ENCODE measurements at regions not wholly inside any gene's neighbourhood (a gene's known extent, or its start where the extent isn't known, plus 50 kb on each side); places are given as distances from the start of the nearest gene placed in this dataset.
A peak's percentile ranks its signal among the peaks of the same experiment; 100 is the strongest.
"Not testable (repeated sequence)": the region's sequence is repeated elsewhere in the genome, so short reads cannot be mapped to it uniquely, and the experiment has no call there.

GRCh38 chr10:38355911-38356526 lies 261.9 kb downstream of the ZNF37A start:
- peak; percentile 100 for ATAC-seq
- Histone ChIP-seq H3K27ac (peak overlapping the region; percentile 72 to 98 (median 88)), H3K4me3 (peak overlapping the region; percentile 54 to 64), H3K36me3 (peaks cover 0 to 18% of the 10 kb centered on the region in 2 donors)
- WGBS, 2 donors (ENCODE audit: low coverage in 1 of 2) = 14 to 15% methylated on average over 1 to 4 of the region's 41 CpGs
- not testable (repeated sequence) for H3K27me3 ChIP-seq, H3K9me3 ChIP-seq, H3K4me1 ChIP-seq
- TF ChIP-seq POLR2A (IDR thresholded peaks at IDR 0.05) = peak in 1 of 2 donors; percentile 53

GRCh38 chr10:38356527-38356926 lies 262.4 kb downstream of the ZNF37A start:
- peaks cover 0 to 22% of the 10 kb centered on the region in 2 donors for H3K36me3 ChIP-seq
- H3K9me3 ChIP-seq, H3K27me3 ChIP-seq, H3K4me1 ChIP-seq: not testable (repeated sequence)
- peak overlapping the region in 2 of 4 donors; percentile 85 to 90 for H3K27ac ChIP-seq
- ATAC-seq = peak; percentile 37
- 0 to 55% methylated on average over 2 to 4 of the region's 16 CpGs for WGBS, 2 donors (ENCODE audit: low coverage in 1 of 2)
- H3K4me3 ChIP-seq = peak overlapping the region; percentile 54 to 64

- not testable (repeated sequence) for H3K9me3 ChIP-seq, H3K27ac ChIP-seq, H3K27me3 ChIP-seq, ATAC-seq, H3K4me3 ChIP-seq, H3K4me1 ChIP-seq
- peaks cover 0 to 61% of the 10 kb centered on the region in 2 donors for H3K36me3 ChIP-seq
These were observed 268.4 kb downstream of the ZNF37A start for GRCh38 chr10:38362514-38362913.

DNA sequence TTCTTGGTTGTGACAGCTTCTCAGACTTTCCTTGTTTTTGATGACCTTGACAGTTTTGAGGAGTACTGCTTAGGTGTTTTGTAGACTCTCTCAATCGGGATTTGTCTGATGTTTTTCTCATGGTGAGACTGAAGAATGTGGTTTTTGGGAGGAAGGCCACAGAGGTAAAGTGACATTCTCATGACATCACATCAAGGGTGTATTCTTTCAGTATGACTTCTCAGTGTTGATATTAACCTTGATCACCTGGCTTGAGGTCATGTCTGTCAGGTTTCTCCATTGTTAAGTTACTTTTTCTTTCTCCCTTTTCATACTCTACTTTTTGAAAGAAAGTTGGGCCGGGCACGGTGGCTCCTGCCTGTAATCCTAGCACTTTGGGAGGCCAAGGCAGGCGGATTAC lies 269.9 kb downstream of the ZNF37A start:
- peaks cover 0 to 59% of the 10 kb centered on the region in 2 donors for H3K36me3 ChIP-seq
- WGBS, 2 donors (ENCODE audit: low coverage in 1 of 2) = no CpG with 5 or more reads among the region's 4 CpGs
- H3K4me1 ChIP-seq, H3K27me3 ChIP-seq, ATAC-seq, H3K9me3 ChIP-seq, H3K4me3 ChIP-seq, H3K27ac ChIP-seq: not testable (repeated sequence)

DNA sequence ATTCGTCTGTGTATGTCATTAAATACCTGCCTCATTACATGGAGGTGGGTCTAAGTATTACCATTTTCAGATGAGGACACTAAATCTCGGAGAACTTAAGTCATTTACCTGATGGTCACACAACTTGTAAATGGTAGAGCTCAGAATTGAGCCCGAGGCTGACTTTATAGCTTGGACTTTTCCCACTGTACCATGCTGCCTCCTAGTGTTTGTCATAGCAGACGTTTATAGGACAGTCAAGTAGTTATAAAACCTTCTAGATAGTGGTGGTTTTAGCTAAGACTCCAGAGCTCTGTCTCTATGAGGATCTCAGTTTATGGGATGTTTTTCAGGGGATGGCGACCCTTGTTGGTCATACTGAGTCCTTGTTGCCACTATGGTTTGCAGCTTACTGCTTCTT lies 271.8 kb downstream of the ZNF37A start:
- ATAC-seq, H3K9me3 ChIP-seq, H3K27me3 ChIP-seq, H3K4me1 ChIP-seq, H3K27ac ChIP-seq, H3K4me3 ChIP-seq: not testable (repeated sequence)
- peaks cover 0 to 61% of the 10 kb centered on the region in 2 donors for H3K36me3 ChIP-seq
- WGBS, 2 donors (ENCODE audit: low coverage in 1 of 2) = 45 to 58% methylated on average over 4 to 5 of the region's 5 CpGs
- TF ChIP-seq, protein P1, sequence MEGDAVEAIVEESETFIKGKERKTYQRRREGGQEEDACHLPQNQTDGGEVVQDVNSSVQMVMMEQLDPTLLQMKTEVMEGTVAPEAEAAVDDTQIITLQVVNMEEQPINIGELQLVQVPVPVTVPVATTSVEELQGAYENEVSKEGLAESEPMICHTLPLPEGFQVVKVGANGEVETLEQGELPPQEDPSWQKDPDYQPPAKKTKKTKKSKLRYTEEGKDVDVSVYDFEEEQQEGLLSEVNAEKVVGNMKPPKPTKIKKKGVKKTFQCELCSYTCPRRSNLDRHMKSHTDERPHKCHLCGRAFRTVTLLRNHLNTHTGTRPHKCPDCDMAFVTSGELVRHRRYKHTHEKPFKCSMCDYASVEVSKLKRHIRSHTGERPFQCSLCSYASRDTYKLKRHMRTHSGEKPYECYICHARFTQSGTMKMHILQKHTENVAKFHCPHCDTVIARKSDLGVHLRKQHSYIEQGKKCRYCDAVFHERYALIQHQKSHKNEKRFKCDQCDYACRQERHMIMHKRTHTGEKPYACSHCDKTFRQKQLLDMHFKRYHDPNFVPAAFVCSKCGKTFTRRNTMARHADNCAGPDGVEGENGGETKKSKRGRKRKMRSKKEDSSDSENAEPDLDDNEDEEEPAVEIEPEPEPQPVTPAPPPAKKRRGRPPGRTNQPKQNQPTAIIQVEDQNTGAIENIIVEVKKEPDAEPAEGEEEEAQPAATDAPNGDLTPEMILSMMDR (IDR thresholded peaks at IDR 0.05) = peak in 3 of 4 experiments; percentile 13 to 27 (median 20)

DNA sequence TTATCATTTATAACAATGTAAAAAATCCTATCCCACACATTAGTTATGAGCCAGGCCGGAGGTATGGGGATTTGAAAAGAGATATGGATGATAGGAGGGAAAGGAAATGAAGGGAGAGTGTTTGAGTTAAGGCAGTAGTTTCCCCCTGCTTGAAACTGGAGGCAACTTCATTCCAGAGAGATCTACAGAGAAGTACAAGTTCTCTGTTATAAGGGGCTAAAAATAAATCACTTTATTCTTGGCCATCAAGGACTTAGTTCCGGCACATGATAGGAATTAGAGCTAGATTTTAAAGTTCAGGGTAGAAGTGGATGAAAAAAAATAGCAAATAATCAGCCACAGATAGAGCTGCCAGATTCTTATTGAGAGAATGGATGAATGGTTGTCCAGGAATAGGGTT lies 289.7 kb downstream of the ZNF37A start:
- not testable (repeated sequence) for H3K36me3 ChIP-seq, H3K27ac ChIP-seq, H3K9me3 ChIP-seq, H3K4me1 ChIP-seq, ATAC-seq, H3K4me3 ChIP-seq, H3K27me3 ChIP-seq
- 63 to 89% methylated on average over 1 to 2 of the region's 2 CpGs for WGBS, 2 donors (ENCODE audit: low coverage in 1 of 2)

DNA sequence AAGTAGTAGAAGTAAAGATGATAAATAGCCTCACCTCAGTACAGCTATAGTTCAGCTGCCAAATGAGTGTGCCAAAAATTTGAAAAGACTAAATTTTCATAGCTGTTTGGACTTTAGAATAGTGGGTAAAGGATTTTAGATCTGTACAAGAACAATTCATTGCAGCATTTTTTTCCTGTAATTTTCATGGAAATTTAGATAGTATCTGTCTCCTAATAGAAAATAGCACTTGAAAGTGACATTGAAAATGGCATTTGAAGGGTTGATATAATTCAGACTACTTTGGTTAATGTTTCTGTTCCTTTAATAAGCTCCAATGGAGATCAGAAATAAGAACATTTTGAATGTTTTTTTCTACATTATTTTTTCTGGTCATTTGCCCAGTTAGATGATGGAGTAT lies 292.7 kb downstream of the ZNF37A start:
- not testable (repeated sequence) for H3K4me3 ChIP-seq, H3K27ac ChIP-seq, H3K36me3 ChIP-seq, ATAC-seq, H3K27me3 ChIP-seq, H3K9me3 ChIP-seq, H3K4me1 ChIP-seq

DNA sequence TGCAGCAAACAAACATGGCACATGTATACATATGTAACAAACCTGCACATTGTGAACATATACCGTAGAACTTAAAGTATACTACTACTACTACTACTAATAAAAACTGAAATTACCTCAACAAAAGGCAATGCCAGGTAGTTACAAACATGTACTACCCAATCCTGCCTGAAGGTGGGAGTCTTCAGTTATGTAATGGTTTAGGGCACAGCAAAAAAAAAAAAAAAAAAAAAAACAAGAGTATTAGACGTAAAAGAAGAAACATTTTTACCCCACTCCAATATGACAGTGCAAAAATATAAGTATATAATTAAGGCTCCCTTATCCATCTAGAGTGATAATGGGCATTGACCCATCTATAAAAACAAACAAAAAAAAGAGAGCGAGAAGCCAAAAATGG lies 296.6 kb downstream of the ZNF37A start:
- not testable (repeated sequence) for H3K27me3 ChIP-seq, H3K36me3 ChIP-seq, H3K9me3 ChIP-seq, H3K27ac ChIP-seq, H3K4me1 ChIP-seq, H3K4me3 ChIP-seq, ATAC-seq
- WGBS, 2 donors (ENCODE audit: low coverage in 1 of 2) = 63 to 89% methylated on average over 3 of the region's 3 CpGs
- TF ChIP-seq, protein P1 (IDR thresholded peaks at IDR 0.05) = peak in 1 of 4 experiments; percentile 8

GRCh38 chr10:38395465-38395864 lies 301.3 kb downstream of the ZNF37A start:
- H3K36me3 ChIP-seq, H3K4me1 ChIP-seq, H3K9me3 ChIP-seq, H3K4me3 ChIP-seq, H3K27me3 ChIP-seq, ATAC-seq, H3K27ac ChIP-seq: not testable (repeated sequence)
- 67% methylated on average over 1 of the region's 1 CpG; no CpG with 5 or more reads in 1 of the 2 donors for WGBS, 2 donors (ENCODE audit: low coverage in 1 of 2)

DNA sequence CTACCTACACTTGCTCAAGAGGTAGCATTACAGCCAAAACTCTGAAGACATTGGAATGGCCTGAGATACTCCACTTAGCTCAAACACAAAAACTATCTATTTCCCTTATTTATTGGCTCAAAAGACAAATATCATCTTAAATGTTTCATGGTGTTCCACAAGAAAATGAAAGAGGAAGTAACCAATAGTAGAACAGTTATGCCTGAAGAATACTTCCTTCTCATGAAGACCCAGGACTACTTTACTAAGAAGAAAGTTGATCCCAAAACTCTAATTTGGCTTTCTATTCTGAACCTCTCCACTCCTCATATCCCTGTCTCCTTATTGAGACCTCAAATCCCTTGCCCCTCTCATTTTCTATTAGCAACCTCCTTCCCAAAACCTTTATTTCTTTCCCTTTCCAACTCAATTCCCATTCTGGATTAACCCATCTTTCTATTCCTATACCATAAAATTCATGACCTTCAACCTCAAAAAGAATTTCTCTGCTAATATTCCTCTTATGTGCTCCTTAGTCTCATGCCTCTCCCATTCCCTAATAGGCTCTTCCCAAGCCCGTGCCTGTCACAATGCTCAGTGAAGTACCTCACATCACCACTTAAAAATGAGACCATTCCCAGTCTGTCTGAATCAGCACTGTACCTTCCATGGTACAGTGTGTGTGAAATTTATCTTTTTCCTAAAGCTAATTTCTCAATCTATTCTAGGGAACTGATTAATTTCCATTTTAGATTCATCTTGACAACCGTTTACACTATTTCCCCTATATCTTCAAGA lies 302.2 kb downstream of the ZNF37A start:
- not testable (repeated sequence) for H3K4me1 ChIP-seq, H3K9me3 ChIP-seq, H3K27ac ChIP-seq, H3K27me3 ChIP-seq, ATAC-seq, H3K4me3 ChIP-seq, H3K36me3 ChIP-seq
- WGBS, 2 donors (ENCODE audit: low coverage in 1 of 2) = 40 to 100% methylated on average over 1 of the region's 2 CpGs

- peaks cover 0 to 17% (median 0%) of the 10 kb centered on the region in 3 donors for H3K4me1 ChIP-seq
- H3K36me3 ChIP-seq, H3K4me3 ChIP-seq, H3K27me3 ChIP-seq, ATAC-seq, H3K9me3 ChIP-seq: not testable (repeated sequence)
- WGBS, 2 donors (ENCODE audit: low coverage in 1 of 2) = 81 to 89% methylated on average over 9 of the region's 13 CpGs
- peak overlapping the region in 2 of 4 donors; percentile 95 to 97 for H3K27ac ChIP-seq
These were observed 307.4 kb downstream of the ZNF37A start for GRCh38 chr10:38401565-38401964.

Measured in gastroesophageal sphincter (tissue), 4 donors.